ENCODE measurements at regions not wholly inside any gene's neighbourhood (a gene's known extent, or its start where the extent isn't known, plus 50 kb on each side); places are given as distances from the start of the nearest gene placed in this dataset.

GRCh38 chr3:18656410-18656809, 231.3 kb upstream of the SATB1 start:
- Histone ChIP-seq H3K4me3 (no peak overlapping the region), H3K4me2 (ENCODE audit: unreplicated experiment) (no peak overlapping the region), H3K4me1 (ENCODE audit: insufficient read depth) (no peaks in the 10 kb centered on the region), H3F3A (ENCODE audit: insufficient read depth) (no peaks in the 10 kb centered on the region), H2AFZ (no peak overlapping the region), H3K9me3 (ENCODE audit: low read depth) (no peaks in the 10 kb centered on the region), H3K9me2 (ENCODE audit: insufficient read depth) (no peaks in the 10 kb centered on the region), H3K27ac (no peak overlapping the region), H4K20me1 (ENCODE audit: insufficient read depth) (no peaks in the 10 kb centered on the region), H3K9ac (no peak overlapping the region), H3K27me3 (replicated peaks; ENCODE audit: insufficient read depth) (no peaks in the 10 kb centered on the region), H3K36me3 (ENCODE audit: low read depth) (no peaks in the 10 kb centered on the region), H3K79me2 (ENCODE audit: insufficient read depth) (no peaks in the 10 kb centered on the region)
- TF ChIP-seq EZH2phosphoT487 (IDR thresholded peaks at IDR 0.05; ENCODE audit: insufficient read depth, low read depth) (no peak), EZH2 (IDR thresholded peaks at IDR 0.05; ENCODE audit: insufficient read depth, poor library complexity, severe bottlenecking) (no peak)
- DNase-seq: no peak
- in situ Hi-C loops (cut with MboI): no loop called here
- 50 to 57% methylated on average over 2 of the region's 2 CpGs for WGBS, 2 experiments (ENCODE audit: low coverage in 1 of 2, low lambda C conversion rate in 2 of 2, missing lambda C conversion rate in 2 of 2)

DNA sequence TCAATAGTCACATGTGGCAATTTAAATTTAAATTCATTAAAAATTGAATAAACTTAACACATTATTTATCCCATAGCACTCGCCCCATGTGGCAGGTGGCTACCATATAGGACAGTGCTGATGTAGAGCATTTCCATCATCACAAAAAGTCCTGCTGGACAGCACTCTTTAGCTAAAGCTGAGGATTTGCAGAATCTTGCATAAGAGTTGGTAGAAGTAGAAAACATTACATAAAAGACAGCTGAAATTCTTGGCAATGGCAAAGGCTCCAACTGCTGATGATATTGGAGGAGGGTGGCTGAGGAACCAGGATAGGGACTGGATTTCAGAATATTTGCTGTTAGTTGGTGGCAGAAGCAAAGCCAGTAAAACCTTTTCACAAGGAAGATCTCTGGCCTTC, 230.7 kb upstream of the SATB1 start:
- Histone ChIP-seq H3F3A (ENCODE audit: insufficient read depth) (no peaks in the 10 kb centered on the region), H3K79me2 (ENCODE audit: insufficient read depth) (no peaks in the 10 kb centered on the region), H3K36me3 (ENCODE audit: low read depth) (no peaks in the 10 kb centered on the region), H3K4me3 (no peak overlapping the region), H3K9ac (no peak overlapping the region), H2AFZ (no peak overlapping the region), H3K4me1 (ENCODE audit: insufficient read depth) (no peaks in the 10 kb centered on the region), H3K9me2 (ENCODE audit: insufficient read depth) (no peaks in the 10 kb centered on the region), H4K20me1 (ENCODE audit: insufficient read depth) (no peaks in the 10 kb centered on the region), H3K27me3 (replicated peaks; ENCODE audit: insufficient read depth) (no peaks in the 10 kb centered on the region), H3K4me2 (ENCODE audit: unreplicated experiment) (no peak overlapping the region), H3K9me3 (ENCODE audit: low read depth) (no peaks in the 10 kb centered on the region), H3K27ac (no peak overlapping the region)
- WGBS, 2 experiments (ENCODE audit: low coverage in 1 of 2, low lambda C conversion rate in 2 of 2, missing lambda C conversion rate in 2 of 2): 7 to 13% methylated on average over 1 of the region's 1 CpG
- TF ChIP-seq EZH2phosphoT487 (IDR thresholded peaks at IDR 0.05; ENCODE audit: insufficient read depth, low read depth): no peak
- TF ChIP-seq EZH2 (IDR thresholded peaks at IDR 0.05; ENCODE audit: insufficient read depth, poor library complexity, severe bottlenecking): no peak
- in situ Hi-C loops (cut with MboI): no loop called here
- DNase-seq: no peak

- Histone ChIP-seq H3K9ac (no peak overlapping the region), H3K27ac (no peak overlapping the region), H3K27me3 (replicated peaks; ENCODE audit: insufficient read depth) (no peaks in the 10 kb centered on the region), H3F3A (ENCODE audit: insufficient read depth) (no peaks in the 10 kb centered on the region), H3K4me3 (no peak overlapping the region), H3K9me2 (ENCODE audit: insufficient read depth) (no peaks in the 10 kb centered on the region), H4K20me1 (ENCODE audit: insufficient read depth) (no peaks in the 10 kb centered on the region), H3K9me3 (ENCODE audit: low read depth) (no peaks in the 10 kb centered on the region), H3K4me2 (ENCODE audit: unreplicated experiment) (no peak overlapping the region), H2AFZ (no peak overlapping the region), H3K79me2 (ENCODE audit: insufficient read depth) (no peaks in the 10 kb centered on the region), H3K36me3 (ENCODE audit: low read depth) (no peaks in the 10 kb centered on the region), H3K4me1 (ENCODE audit: insufficient read depth) (no peaks in the 10 kb centered on the region)
- in situ Hi-C loops (cut with MboI): no loop called here
- no peak for DNase-seq
- TF ChIP-seq EZH2phosphoT487 (IDR thresholded peaks at IDR 0.05; ENCODE audit: insufficient read depth, low read depth) (no peak), EZH2 (IDR thresholded peaks at IDR 0.05; ENCODE audit: insufficient read depth, poor library complexity, severe bottlenecking) (no peak)
- 66 to 75% methylated on average over 3 of the region's 3 CpGs for WGBS, 2 experiments (ENCODE audit: low coverage in 1 of 2, low lambda C conversion rate in 2 of 2, missing lambda C conversion rate in 2 of 2)
Observed at GRCh38 chr3:18652781-18653180, 227.6 kb upstream of the SATB1 start.

GRCh38 chr3:18650731-18651130, 225.6 kb upstream of the SATB1 start:
- H3K4me3 ChIP-seq: no peak overlapping the region
- H3K4me1 ChIP-seq (ENCODE audit: insufficient read depth): no peaks in the 10 kb centered on the region
- no peak overlapping the region for H2AFZ ChIP-seq
- H3K9me2 ChIP-seq (ENCODE audit: insufficient read depth): no peaks in the 10 kb centered on the region
- H3K9ac ChIP-seq: no peak overlapping the region
- no peaks in the 10 kb centered on the region for H3K9me3 ChIP-seq (ENCODE audit: low read depth)
- H4K20me1 ChIP-seq (ENCODE audit: insufficient read depth): no peaks in the 10 kb centered on the region
- H3K4me2 ChIP-seq (ENCODE audit: unreplicated experiment): no peak overlapping the region
- H3F3A ChIP-seq (ENCODE audit: insufficient read depth): no peaks in the 10 kb centered on the region
- no peaks in the 10 kb centered on the region for H3K79me2 ChIP-seq (ENCODE audit: insufficient read depth)
- DNase-seq: no peak
- in situ Hi-C loops (cut with MboI): no loop called here
- TF ChIP-seq EZH2phosphoT487 (IDR thresholded peaks at IDR 0.05; ENCODE audit: insufficient read depth, low read depth): no peak
- TF ChIP-seq EZH2 (IDR thresholded peaks at IDR 0.05; ENCODE audit: insufficient read depth, poor library complexity, severe bottlenecking): no peak
- WGBS, 2 experiments (ENCODE audit: low coverage in 1 of 2, low lambda C conversion rate in 2 of 2, missing lambda C conversion rate in 2 of 2): 23 to 38% methylated on average over 5 of the region's 5 CpGs
- no peaks in the 10 kb centered on the region for H3K27me3 ChIP-seq (replicated peaks; ENCODE audit: insufficient read depth)
- H3K36me3 ChIP-seq (ENCODE audit: low read depth): no peaks in the 10 kb centered on the region
- H3K27ac ChIP-seq: no peak overlapping the region

All from GM23248 (cell line).